Panc1 (cell line): ENCODE measurements at regions not wholly inside any gene's neighbourhood (a gene's known extent, or its start where the extent isn't known, plus 50 kb on each side); places are given as distances from the start of the nearest gene placed in this dataset.

Experiments used
- CTCF ChIP-seq: fragments of 450-650 bp; IDR thresholded peaks from 2 replicates; pipeline ENCODE4 v1.5.1; 2017; ENCODE audit warnings: mild to moderate bottlenecking
- TCF7L2 ChIP-seq: IDR thresholded peaks from 2 replicates; pipeline ENCODE4 v1.6.1; 2011; ENCODE audit warnings: mild to moderate bottlenecking, low read depth, low read length, inconsistent platforms

DNA sequence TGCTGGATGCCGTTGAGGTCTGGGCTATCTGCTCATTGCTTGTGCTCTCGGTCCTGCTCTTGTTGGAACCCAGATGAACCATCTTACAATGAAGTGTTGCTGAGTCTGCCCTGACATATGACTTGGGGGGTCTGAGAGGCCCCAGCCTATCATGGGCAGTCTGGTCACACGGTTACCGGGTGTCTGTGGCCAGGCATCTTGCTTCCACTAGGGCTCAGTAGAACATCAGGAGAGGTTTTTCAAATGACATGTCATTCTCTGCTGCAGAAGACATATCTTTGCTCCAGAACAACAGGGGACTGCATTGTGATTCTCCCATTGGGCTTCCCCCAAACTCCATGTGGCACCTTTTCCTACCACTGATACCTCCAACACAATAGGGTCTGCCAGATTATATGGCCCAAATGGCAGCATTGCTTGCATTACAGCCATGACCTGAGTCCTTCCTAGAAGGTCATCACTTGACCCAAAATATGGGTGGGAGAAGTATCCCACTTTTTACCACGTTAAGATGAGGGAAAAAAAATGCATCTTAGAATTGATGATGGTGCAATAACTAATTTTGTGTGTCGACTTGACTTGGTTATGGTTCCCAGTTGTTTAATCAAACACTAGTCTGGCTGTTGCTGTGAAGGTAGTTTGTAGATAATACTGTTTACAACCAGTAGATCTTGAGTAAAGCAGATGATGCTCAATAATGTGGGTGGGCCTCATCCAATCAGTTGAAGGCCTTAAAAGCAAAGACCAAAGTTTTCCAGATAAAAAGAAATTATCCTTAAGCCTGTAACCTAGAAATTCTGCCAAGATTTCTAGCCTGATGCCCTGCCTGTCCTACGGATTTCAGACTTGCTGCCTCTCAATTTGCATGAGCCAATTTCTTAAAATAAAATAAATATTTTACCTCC is 241.0 kb downstream of the QKI start:
- no peak for TF ChIP-seq CTCF
- TF ChIP-seq TCF7L2: no peak
